Neural progenitor cell (in vitro differentiated cells): ENCODE measurements at regions not wholly inside any gene's neighbourhood (a gene's known extent, or its start where the extent isn't known, plus 50 kb on each side); places are given as distances from the start of the nearest gene placed in this dataset.

Experiments
- EZH2 ChIP-seq: fragments of 200-600 bp; sonication (generic); IDR thresholded peaks from 2 replicates; pipeline ENCODE4 v1.6.1; 2017; ENCODE audit warnings: antibody characterized with exemption, mild to moderate bottlenecking, moderate library complexity
- EZH2phosphoT487 ChIP-seq: fragments of 200-600 bp; sonication (generic); IDR thresholded peaks from 2 replicates; pipeline ENCODE4 v1.6.1; 2017; ENCODE audit warnings: antibody characterized with exemption
- TF ChIP-seq, protein P1 (sequence below): fragments of 200-600 bp; sonication (generic); IDR thresholded peaks from 2 replicates; pipeline ENCODE4 v1.5.1; 2017; ENCODE audit warnings: antibody characterized with exemption, mild to moderate bottlenecking

DNA sequence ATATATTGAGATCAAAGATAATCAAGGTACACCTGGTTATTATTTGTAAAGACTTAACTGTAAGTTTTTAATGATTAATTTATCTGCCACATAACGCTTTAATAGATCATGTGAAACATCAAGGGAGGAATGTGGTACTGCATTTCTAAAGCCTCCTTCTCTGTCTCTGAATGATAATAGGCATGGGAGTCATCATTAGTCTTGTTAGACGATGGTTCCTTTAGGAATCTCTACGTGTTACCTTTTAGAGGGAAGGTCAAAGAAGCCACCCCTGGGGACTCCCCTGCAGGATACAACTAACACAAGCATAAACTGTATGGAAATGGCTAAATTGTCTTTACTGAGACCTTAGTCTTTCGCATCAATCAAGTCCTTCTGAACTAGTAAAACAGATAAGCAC, 173.6 kb upstream of the MCHR2 start:
- TF ChIP-seq, protein P1, sequence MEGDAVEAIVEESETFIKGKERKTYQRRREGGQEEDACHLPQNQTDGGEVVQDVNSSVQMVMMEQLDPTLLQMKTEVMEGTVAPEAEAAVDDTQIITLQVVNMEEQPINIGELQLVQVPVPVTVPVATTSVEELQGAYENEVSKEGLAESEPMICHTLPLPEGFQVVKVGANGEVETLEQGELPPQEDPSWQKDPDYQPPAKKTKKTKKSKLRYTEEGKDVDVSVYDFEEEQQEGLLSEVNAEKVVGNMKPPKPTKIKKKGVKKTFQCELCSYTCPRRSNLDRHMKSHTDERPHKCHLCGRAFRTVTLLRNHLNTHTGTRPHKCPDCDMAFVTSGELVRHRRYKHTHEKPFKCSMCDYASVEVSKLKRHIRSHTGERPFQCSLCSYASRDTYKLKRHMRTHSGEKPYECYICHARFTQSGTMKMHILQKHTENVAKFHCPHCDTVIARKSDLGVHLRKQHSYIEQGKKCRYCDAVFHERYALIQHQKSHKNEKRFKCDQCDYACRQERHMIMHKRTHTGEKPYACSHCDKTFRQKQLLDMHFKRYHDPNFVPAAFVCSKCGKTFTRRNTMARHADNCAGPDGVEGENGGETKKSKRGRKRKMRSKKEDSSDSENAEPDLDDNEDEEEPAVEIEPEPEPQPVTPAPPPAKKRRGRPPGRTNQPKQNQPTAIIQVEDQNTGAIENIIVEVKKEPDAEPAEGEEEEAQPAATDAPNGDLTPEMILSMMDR = no peak
- TF ChIP-seq EZH2 (no peak), EZH2phosphoT487 (no peak)
